Heart left ventricle (tissue), 16 donors: ENCODE measurements at regions not wholly inside any gene's neighbourhood (a gene's known extent, or its start where the extent isn't known, plus 50 kb on each side); places are given as distances from the start of the nearest gene placed in this dataset.

Source experiments
- ATAC-seq, 4 donors: fragments of 200-7000 bp; cut with Tn5 transposase; one replicate each; pipeline ENCODE4 v1.9.1; 2020 to 2022; ENCODE audit warnings: moderate library complexity in 4 of 4, mild to moderate bottlenecking in 3 of 4, moderate number of reproducible peaks in 1 of 4
- DNase-seq, 5 donors: peaks; one replicate each; pipeline ENCODE4 v3.0.0-alpha.2; 2020
- H3K27ac ChIP-seq, 12 donors: fragments of 200-600 bp; sonication (generic) in 4 of 12; one replicate each; pipeline versions ENCODE4 v1.5.0 to v1.8.0; 2016 to 2022; ENCODE audit warnings: mild to moderate bottlenecking in 2 of 12
- H3K27me3 ChIP-seq, 9 donors: fragments of 200-600 bp; sonication (generic) in 2 of 9; one replicate each; pipeline versions ENCODE4 v1.5.1 to v1.8.0; 2016 to 2022; ENCODE audit warnings: mild to moderate bottlenecking in 3 of 9
- H3K36me3 ChIP-seq, 9 donors: fragments of 200-600 bp; sonication (generic) in 2 of 9; one replicate each; pipeline versions ENCODE4 v1.5.0 to v1.8.0; 2018 to 2022; ENCODE audit warnings: mild to moderate bottlenecking in 2 of 9
- H3K4me1 ChIP-seq, 12 donors: fragments of 200-600 bp; sonication (generic) in 4 of 12; one replicate each; pipeline versions ENCODE4 v1.5.0 to v1.8.0; 2016 to 2022; ENCODE audit warnings: mild to moderate bottlenecking in 3 of 12
- H3K4me3 ChIP-seq, 12 donors: fragments of 200-600 bp; sonication (generic) in 4 of 12; one replicate each; pipeline versions ENCODE4 v1.5.0 to v1.8.0; 2017 to 2022; ENCODE audit warnings: mild to moderate bottlenecking in 9 of 12, moderate library complexity in 4 of 12
- H3K9me3 ChIP-seq, 12 donors: fragments of 200-600 bp; sonication (generic) in 4 of 12; one replicate each; pipeline versions ENCODE4 v1.5.0 to v1.8.0; 2016 to 2022; ENCODE audit warnings: mild to moderate bottlenecking in 1 of 12
- POLR2A ChIP-seq, 2 donors: fragments of 450-650 bp; IDR thresholded peaks; one replicate each; pipeline ENCODE4 v1.6.1; 2017; ENCODE audit warnings: antibody characterized with exemption in 2 of 2, mild to moderate bottlenecking in 2 of 2, moderate library complexity in 2 of 2
- WGBS, 4 donors: extraction: QIAGEN DNeasy Blood & Tissue Kit in 2 of 4; methylation state at CpG; one replicate each; pipeline versions ENCODE4 v1.1.5 to v1.1.7; 2013 to 2018; 5-methylcytosine and 5-hydroxymethylcytosine counted together
- intact Hi-C, 10 donors: fragments of 100-400 bp; cut with DNase I; formaldehyde crosslinking; loops; one replicate each; pipeline versions ENCODE4 v1.11.1 to v1.14.2; 2022
- TF ChIP-seq, protein P1 (sequence below), 12 donors: fragments of 200-600 bp; sonication (generic) in 4 of 12; IDR thresholded peaks; one replicate each; pipeline versions ENCODE4 v1.5.0 to v1.8.0; 2018 to 2022; ENCODE audit warnings: antibody characterized with exemption in 12 of 12, mild to moderate bottlenecking in 5 of 12
- donor health status: ischemic (EF 13 %, LVEDD 7.1; RV severe dilation, severe dysfunction).
- donor health status: healthy with polysubstance abuse.
- donor health status: DM: no; HTN: yes; CAD: no.
- donor health status: DM: no; HTN: no; CAD: no.
- donor health status: ischemic (EF 25% LVEDD 6.9; RV normal size, moderate dysfunction).
- donor health status: ischemic (EF 25% LVEDD 5.7; RV mildly dilated, moderate dysfunction).
- donor health status: healthy.
- donor health status: DM: yes; HTN: yes; CAD: no.
- donor health status: ischemic (EF 35%, LVEDD 5.7; RV mildly dilated, moderate dysfunction).
- donor health status: nonischemic (EF 11% LVEDD 7.7; RV severe dilation, severe dysfunction).
- donor health status: DM: yes; HTN: yes; CAD: no.
- donor health status: PGD.
- donor health status: ischemic (EF 29% LVEDD 5.4; RV normal size, mild dysfunction).
- donor health status: nonischemic (EF 23%, LVEDD 6.1; RV moderate dilation, normal function).

DNA sequence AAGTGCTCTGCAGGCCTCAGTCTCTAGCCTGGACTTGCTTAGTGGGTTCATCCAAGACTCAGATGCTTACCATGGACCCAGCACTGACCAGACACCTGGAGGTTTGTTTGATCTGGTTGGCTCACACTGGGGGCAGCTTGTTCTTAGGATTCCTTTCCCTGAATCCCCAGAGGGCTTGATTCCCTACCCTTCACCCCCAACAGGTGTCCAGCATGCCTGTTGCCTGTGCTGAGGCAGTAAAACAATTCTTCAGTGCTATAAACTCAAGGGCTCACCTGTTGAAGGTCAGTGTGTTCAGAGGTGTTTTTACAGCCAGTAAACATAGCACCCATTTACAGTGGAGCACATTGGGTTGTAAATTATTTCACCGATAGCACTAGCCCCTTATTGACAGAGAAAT lies 123.8 kb upstream of the KLF4 start:
- Histone ChIP-seq H3K27ac (no peak overlapping the region), H3K4me3 (no peak overlapping the region), H3K27me3 (no peaks in the 10 kb centered on the region), H3K36me3 (no peaks in the 10 kb centered on the region), H3K9me3 (no peaks in the 10 kb centered on the region), H3K4me1 (peaks cover 0 to 31% (median 0%) of the 10 kb centered on the region in 12 donors)
- ATAC-seq (no peak), DNase-seq (no peak)
- intact Hi-C loops = no loop called here
- no peak for TF ChIP-seq POLR2A (IDR thresholded peaks at IDR 0.05)
- TF ChIP-seq, protein P1, sequence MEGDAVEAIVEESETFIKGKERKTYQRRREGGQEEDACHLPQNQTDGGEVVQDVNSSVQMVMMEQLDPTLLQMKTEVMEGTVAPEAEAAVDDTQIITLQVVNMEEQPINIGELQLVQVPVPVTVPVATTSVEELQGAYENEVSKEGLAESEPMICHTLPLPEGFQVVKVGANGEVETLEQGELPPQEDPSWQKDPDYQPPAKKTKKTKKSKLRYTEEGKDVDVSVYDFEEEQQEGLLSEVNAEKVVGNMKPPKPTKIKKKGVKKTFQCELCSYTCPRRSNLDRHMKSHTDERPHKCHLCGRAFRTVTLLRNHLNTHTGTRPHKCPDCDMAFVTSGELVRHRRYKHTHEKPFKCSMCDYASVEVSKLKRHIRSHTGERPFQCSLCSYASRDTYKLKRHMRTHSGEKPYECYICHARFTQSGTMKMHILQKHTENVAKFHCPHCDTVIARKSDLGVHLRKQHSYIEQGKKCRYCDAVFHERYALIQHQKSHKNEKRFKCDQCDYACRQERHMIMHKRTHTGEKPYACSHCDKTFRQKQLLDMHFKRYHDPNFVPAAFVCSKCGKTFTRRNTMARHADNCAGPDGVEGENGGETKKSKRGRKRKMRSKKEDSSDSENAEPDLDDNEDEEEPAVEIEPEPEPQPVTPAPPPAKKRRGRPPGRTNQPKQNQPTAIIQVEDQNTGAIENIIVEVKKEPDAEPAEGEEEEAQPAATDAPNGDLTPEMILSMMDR (IDR thresholded peaks at IDR 0.05) = no peak
- 48 to 100% (median 95%) methylated on average over 1 of the region's 1 CpG for WGBS, 4 donors

DNA sequence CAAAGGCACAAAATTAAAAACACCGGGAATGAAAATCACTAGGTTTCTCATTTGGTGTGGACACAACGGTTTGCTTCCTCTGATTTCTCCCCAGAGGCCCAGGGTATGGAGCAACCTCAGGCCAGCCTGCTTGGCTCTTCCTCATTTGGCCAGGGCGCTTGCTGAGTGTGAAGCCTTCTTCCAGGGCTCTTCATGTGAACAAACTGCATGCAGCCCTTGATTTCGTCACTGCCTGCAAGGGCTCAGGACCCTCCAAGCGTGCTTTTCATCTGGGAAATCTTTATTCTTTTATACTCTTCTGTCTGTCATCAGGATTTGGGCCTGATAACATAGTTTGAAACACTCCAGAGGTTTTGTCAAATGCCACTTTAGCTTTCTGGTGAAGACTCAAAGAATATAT lies 122.6 kb upstream of the KLF4 start:
- Histone ChIP-seq H3K4me3 (no peak overlapping the region), H3K27ac (peak overlapping the region in 2 of 12 donors; percentile 46 to 50), H3K27me3 (no peaks in the 10 kb centered on the region), H3K4me1 (peaks cover 0 to 31% (median 0%) of the 10 kb centered on the region in 12 donors), H3K36me3 (no peaks in the 10 kb centered on the region), H3K9me3 (no peaks in the 10 kb centered on the region)
- peak; percentile 56 to 86 (median 77) for DNase-seq
- 53 to 65% (median 62%) methylated on average over 5 of the region's 5 CpGs for WGBS, 4 donors
- TF ChIP-seq POLR2A (IDR thresholded peaks at IDR 0.05) = no peak
- TF ChIP-seq, protein P1 (IDR thresholded peaks at IDR 0.05) = no peak
- peak; percentile 61 to 94 (median 85) for ATAC-seq
- intact Hi-C loops = no loop called here

DNA sequence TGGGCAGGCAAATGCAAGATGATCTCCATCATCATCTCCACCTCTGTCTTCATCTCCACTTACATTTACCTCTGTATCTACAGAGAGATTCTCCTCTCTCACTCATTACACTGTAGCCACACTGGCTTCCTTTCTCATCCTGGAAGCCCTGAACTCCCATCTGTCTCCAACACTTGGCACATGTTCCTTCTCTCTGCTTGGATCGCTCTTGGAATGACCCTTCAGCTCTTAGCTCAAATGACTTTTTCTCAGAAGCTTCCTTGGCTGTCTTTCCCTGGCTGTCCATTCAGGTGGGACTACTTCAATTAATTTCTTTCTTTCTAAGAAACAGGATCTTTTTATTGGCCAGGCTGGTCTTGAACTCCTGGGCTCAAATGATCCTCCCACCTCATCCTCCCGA lies 120.0 kb upstream of the KLF4 start:
- Histone ChIP-seq H3K27ac (no peak overlapping the region), H3K36me3 (no peaks in the 10 kb centered on the region), H3K27me3 (no peaks in the 10 kb centered on the region), H3K9me3 (no peaks in the 10 kb centered on the region), H3K4me3 (no peak overlapping the region), H3K4me1 (peaks cover 0 to 18% (median 0%) of the 10 kb centered on the region in 12 donors)
- ATAC-seq (no peak), DNase-seq (no peak)
- 85 to 92% (median 91%) methylated on average over 2 of the region's 2 CpGs for WGBS, 4 donors
- TF ChIP-seq, protein P1 (IDR thresholded peaks at IDR 0.05) = no peak
- TF ChIP-seq POLR2A (IDR thresholded peaks at IDR 0.05) = no peak
- intact Hi-C loops = loop anchor here in 1 of 10 donors (10.0 kb wide), 1 partner anchor 115 kb away; no protein-coding TSS in a partner anchor

DNA sequence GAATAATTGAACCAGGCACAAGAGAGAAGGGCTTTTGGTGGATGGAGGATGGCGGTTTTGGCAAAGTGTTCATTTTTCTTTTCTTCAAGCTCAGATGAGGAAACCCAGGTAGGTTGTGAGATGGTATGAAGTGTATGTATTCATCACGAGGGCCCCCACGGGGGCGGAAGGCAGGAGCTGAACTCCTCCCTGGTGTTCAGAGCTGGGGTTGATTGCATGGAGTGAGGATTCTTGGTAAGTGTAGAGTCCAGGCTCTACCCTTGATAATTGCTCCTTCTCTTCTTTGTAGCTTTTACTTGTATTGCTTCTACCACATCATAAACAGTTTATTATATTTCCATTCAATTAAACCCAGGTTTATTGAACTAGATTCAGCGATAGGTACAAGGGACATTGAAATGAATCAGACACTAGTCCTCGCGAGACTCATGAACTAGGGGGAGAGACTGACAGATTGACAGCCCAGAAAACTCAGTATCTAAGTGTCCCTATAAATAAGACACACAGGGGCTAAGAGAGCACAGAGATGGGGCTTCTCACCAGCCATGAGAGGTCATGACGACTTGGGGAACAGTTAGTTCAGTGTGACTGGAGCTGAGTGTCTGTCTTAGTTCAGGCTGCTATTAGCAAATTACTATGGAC lies 116.7 kb upstream of the KLF4 start:
- H3K36me3 ChIP-seq = no peaks in the 10 kb centered on the region
- H3K4me1 ChIP-seq = peaks cover 0 to 4% (median 0%) of the 10 kb centered on the region in 12 donors
- intact Hi-C loops = loop anchor here in 1 of 10 donors (10.0 kb wide), 1 partner anchor 111 kb away; no protein-coding TSS in a partner anchor
- H3K27me3 ChIP-seq = no peaks in the 10 kb centered on the region
- ATAC-seq (no peak), DNase-seq (no peak)
- no peak overlapping the region for H3K27ac ChIP-seq
- H3K9me3 ChIP-seq = no peaks in the 10 kb centered on the region
- TF ChIP-seq, protein P1 (IDR thresholded peaks at IDR 0.05) = no peak
- H3K4me3 ChIP-seq = no peak overlapping the region
- 83 to 90% (median 87%) methylated on average over 8 of the region's 8 CpGs for WGBS, 4 donors
